ENCODE measurements at regions not wholly inside any gene's neighbourhood (a gene's known extent, or its start where the extent isn't known, plus 50 kb on each side); places are given as distances from the start of the nearest gene placed in this dataset.
A peak's percentile ranks its signal among the peaks of the same experiment; 100 is the strongest.

DNA sequence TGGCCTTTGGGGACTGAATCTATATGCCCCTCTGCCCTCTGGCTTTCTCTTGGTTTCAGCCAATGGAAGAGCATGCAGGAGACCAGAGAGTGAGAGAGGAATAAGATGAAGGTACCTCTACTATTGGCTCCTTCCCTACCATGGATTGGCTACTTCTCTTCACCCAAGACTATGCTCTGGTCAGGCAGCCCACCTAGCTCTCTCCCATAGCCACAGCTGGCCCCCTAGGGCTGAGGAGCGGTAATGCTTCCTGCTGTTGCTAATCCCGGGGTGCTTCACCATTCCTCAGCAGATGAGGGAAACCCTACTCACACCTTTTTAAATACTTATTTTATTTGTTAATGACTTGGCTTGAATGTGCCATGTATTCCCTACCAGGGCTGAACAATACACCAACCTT is 142.4 kb downstream of the MREG start (continued):
- no peak for TF ChIP-seq NCOA6 (IDR thresholded peaks at IDR 0.05)
- TF ChIP-seq ZFP1 (CRISPR knock-in tag; IDR thresholded peaks at IDR 0.05), result no peak
- TF ChIP-seq POLR2A (conservative IDR thresholded peaks at IDR 0.05), result no peak
- peak; percentile 76; the same call in 1 of the 2 replicates for TF ChIP-seq DMBX1 (CRISPR knock-in tag; IDR thresholded peaks at IDR 0.05; ENCODE audit: borderline replicate concordance)
- TF ChIP-seq, protein P1, sequence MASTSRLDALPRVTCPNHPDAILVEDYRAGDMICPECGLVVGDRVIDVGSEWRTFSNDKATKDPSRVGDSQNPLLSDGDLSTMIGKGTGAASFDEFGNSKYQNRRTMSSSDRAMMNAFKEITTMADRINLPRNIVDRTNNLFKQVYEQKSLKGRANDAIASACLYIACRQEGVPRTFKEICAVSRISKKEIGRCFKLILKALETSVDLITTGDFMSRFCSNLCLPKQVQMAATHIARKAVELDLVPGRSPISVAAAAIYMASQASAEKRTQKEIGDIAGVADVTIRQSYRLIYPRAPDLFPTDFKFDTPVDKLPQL (IDR thresholded peaks at IDR 0.05; ENCODE audit: extremely low read depth, insufficient read length), result no peak
- TF ChIP-seq SMAD4 (CRISPR knock-in tag; conservative IDR thresholded peaks at IDR 0.05), result peak; percentile 53; the same call in 1 of the 2 replicates
- TF ChIP-seq ZNF586 (CRISPR knock-in tag; conservative IDR thresholded peaks at IDR 0.05), result no peak
- TF ChIP-seq DPF2 (IDR thresholded peaks at IDR 0.05), result no peak
- TF ChIP-seq, protein P2, sequence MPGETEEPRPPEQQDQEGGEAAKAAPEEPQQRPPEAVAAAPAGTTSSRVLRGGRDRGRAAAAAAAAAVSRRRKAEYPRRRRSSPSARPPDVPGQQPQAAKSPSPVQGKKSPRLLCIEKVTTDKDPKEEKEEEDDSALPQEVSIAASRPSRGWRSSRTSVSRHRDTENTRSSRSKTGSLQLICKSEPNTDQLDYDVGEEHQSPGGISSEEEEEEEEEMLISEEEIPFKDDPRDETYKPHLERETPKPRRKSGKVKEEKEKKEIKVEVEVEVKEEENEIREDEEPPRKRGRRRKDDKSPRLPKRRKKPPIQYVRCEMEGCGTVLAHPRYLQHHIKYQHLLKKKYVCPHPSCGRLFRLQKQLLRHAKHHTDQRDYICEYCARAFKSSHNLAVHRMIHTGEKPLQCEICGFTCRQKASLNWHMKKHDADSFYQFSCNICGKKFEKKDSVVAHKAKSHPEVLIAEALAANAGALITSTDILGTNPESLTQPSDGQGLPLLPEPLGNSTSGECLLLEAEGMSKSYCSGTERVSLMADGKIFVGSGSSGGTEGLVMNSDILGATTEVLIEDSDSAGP (CRISPR knock-in tag; IDR thresholded peaks at IDR 0.05), result no peak
- no peak for TF ChIP-seq MEF2D (tag; conservative IDR thresholded peaks at IDR 0.05; ENCODE audit: low read depth)
- TF ChIP-seq, protein P3, sequence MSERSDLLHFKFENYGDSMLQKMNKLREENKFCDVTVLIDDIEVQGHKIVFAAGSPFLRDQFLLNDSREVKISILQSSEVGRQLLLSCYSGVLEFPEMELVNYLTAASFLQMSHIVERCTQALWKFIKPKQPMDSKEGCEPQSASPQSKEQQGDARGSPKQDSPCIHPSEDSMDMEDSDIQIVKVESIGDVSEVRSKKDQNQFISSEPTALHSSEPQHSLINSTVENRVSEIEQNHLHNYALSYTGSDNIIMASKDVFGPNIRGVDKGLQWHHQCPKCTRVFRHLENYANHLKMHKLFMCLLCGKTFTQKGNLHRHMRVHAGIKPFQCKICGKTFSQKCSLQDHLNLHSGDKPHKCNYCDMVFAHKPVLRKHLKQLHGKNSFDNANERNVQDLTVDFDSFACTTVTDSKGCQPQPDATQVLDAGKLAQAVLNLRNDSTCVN (CRISPR knock-in tag; IDR thresholded peaks at IDR 0.05), result no peak
- peak; percentile 57; the same call in 1 of the 2 replicates for TF ChIP-seq CXXC5 (CRISPR knock-in tag; IDR thresholded peaks at IDR 0.05)
- TF ChIP-seq EHMT2 (IDR thresholded peaks at IDR 0.05), result no peak
- TF ChIP-seq, protein P4, sequence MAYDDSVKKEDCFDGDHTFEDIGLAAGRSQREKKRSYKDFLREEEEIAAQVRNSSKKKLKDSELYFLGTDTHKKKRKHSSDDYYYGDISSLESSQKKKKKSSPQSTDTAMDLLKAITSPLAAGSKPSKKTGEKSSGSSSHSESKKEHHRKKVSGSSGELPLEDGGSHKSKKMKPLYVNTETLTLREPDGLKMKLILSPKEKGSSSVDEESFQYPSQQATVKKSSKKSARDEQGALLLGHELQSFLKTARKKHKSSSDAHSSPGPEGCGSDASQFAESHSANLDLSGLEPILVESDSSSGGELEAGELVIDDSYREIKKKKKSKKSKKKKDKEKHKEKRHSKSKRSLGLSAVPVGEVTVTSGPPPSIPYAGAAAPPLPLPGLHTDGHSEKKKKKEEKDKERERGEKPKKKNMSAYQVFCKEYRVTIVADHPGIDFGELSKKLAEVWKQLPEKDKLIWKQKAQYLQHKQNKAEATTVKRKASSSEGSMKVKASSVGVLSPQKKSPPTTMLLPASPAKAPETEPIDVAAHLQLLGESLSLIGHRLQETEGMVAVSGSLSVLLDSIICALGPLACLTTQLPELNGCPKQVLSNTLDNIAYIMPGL (CRISPR knock-in tag; IDR thresholded peaks at IDR 0.05), result no peak
- no peak for TF ChIP-seq EP400 (IDR thresholded peaks at IDR 0.05)
- TF ChIP-seq, protein P5, sequence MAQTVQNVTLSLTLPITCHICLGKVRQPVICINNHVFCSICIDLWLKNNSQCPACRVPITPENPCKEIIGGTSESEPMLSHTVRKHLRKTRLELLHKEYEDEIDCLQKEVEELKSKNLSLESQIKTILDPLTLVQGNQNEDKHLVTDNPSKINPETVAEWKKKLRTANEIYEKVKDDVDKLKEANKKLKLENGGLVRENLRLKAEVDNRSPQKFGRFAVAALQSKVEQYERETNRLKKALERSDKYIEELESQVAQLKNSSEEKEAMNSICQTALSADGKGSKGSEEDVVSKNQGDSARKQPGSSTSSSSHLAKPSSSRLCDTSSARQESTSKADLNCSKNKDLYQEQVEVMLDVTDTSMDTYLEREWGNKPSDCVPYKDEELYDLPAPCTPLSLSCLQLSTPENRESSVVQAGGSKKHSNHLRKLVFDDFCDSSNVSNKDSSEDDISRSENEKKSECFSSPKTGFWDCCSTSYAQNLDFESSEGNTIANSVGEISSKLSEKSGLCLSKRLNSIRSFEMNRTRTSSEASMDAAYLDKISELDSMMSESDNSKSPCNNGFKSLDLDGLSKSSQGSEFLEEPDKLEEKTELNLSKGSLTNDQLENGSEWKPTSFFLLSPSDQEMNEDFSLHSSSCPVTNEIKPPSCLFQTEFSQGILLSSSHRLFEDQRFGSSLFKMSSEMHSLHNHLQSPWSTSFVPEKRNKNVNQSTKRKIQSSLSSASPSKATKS (CRISPR knock-in tag; IDR thresholded peaks at IDR 0.05), result no peak
- no peak for TF ChIP-seq EWSR1 (IDR thresholded peaks at IDR 0.05; ENCODE audit: borderline replicate concordance, low read depth, partially characterized antibody)
